ENCODE measurements at regions not wholly inside any gene's neighbourhood (a gene's known extent, or its start where the extent isn't known, plus 50 kb on each side); places are given as distances from the start of the nearest gene placed in this dataset.
A peak's percentile ranks its signal among the peaks of the same experiment; 100 is the strongest.
"Not testable (repeated sequence)": the region's sequence is repeated elsewhere in the genome, so short reads cannot be mapped to it uniquely, and the experiment has no call there.

DNA sequence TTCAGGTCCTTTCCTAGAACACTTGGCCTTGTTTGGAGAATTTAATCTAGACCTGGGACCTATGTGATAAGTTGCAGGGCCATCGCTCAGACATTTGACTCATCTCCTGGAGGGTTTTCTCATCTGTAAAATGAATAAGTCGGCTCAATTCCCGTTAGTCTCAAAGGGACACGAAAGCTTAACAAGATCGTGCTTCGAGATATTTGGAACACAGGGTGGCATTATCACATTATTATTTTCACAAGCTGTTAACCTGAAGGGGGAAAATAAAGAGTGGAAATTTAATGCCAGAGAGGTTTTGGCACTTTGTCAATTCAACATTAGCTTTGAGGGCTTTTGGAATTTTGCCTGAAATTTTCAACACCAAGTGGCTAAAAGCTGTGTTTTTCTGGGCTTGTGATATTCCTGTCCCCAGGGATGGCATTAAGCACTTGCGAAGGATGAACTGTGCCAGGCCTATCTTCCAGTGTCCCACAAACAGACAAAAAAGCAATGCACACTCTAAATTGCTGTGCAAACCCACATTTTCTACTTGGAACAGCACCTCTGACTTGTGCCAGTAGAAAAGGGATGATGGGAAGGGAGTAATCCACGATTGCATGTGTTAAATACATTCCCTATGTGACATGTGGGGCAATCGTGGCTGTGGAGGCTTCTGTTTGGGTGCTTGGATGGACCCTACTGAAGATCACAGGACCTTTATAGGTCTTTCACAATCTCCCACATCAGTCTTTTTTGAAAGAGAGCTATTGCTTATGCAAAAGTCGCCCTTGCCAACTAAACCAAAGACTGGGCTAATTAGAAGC is 478.7 kb downstream of the MFSD1 start:
- DNase-seq, result no peak

DNA sequence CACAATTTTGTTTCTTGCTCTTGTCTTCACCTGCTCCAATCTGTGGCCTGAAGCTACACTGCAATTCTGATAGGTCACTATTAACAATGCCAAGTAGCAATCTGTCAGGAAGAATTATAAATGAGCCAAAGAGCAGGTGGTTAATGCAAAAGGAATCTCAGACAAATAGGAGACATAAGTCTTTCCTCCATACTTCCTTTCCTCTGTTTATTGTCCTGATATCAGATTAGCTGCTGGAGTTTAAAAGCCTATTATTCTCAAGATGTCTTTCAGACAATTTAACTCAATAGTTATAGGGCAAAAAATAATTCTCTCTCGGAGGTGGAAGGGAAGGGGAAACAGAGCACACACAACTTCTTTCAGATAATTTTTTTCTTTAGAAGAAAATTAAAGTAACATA is 491.6 kb downstream of the MFSD1 start:
- no peak for DNase-seq

DNA sequence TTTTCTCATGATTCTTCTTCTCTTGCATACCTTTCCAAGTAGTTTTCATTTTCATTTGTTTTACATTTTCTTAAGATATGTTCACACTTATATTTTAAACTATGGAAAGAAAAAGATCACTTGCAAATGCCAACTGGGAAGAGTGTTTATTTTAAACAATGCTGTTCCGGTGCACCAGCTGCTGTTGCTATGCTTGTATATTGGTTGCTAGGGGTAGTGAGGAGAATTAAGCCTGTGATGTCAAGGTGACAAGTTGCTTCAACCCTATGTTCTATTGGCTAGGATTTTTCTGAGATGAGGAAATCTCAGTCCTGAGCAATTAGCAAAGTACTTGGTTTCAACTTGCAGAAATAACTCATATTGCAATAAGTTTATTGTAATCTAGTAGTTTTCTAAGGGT is 500.1 kb downstream of the MFSD1 start:
- DNase-seq, result no peak

DNA sequence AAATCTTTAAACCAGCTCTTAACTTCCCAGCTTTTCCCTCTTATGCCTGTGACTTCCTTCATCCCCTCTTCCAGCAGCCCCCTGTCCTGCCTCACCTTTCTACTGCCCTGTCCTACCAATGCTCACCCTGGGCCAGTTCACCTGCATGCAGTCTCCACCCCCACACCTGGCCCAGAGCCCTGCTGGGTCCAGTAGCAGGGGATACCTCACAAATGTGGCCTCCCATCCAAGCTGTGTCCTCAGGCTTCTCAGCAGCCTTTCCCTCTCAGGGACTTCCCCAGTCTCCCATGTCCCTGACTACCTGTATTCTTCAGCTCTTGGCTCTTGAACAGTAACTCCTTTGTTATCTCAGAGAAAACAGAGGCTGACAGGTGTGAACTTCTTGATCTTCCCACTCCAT is 503.2 kb downstream of the MFSD1 start:
- DNase-seq, result no peak

DNA sequence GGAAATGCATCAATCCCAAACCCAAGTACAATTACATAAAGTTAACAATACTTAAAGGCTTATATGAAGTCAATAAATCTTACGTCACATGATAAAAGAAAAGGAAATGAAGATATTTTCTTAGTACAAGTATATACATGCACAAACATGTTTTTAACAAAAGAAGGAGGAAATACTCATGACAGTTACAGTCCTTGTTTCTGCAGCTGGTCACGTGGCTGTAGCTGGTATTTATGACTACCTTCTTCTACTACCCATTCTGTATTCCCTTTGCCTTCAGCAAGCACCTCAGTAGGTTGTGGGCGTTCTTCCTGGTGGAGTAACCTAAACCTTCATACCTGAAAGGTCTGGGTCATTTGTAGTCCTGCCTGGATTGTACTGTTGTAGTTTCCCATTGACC is 514.9 kb downstream of the MFSD1 start:
- not testable (repeated sequence) for DNase-seq

DNA sequence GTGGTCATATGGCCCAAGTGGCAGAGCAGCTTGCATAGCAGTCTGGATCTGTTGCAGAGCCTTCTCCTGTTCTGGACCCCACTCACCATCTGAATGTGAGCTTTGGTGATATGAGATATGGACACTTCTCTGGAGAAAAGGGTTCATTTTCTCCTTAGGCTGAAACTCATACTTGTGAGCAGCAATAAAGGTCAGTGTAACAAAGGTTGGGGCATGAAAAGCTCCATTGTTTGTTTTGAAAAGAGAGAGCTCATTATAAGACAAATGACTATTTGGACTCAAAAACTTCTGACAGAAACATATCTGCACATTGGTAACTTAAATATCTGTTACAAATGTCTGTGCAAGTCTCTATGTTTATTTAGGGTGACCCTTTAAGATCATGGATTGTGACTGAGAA is 517.3 kb downstream of the MFSD1 start:
- no peak for DNase-seq

DNA sequence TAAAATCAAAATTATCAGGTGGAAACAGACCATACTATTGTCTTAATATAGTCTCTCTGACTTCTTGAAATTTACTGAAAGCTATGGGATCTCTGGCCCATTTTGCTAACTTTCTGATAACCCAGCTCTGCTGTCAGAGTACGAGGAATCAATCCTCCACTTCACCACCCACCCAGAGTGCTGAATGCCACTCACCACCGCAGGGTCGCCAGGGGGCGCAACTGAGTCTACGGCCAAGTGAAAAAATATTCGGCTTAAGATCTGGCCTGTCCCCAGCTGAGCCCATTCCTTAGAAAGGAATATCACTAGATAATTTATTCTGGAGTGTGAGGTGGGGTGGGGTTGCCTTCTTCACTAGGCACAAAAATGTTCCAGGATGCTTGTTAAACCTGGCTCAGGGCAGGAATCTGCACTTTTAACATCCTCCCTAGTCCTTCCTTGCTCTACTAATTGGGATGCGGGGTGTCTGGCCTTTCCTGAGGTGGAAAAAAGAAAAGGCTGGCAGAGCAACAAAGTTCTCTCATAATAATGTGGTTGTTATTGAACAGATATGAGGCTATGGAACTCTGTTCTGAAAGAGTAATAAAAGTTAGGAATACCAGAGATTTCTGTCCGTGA is 520.6 kb downstream of the MFSD1 start:
- peak in 1 of 5 donors; percentile 3 for DNase-seq

DNA sequence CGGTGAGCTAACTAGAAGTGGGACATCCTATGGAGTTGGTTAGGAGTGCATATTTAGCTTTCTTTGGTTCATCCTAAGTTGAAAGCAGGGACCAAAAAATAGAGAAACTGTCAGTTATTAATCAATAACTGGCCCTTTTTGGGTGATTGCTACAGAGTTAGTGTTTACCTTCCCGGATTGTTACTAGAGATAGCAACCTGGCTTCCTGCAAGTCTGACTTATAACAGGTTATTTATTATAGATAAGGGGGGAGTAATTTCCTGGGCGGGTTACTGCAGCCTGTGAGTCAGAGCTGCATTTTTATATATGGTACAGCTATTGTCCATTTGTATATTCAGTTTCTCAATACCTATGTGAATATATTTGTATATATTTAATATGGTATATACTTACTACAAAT is 522.0 kb downstream of the MFSD1 start:
- DNase-seq, result no peak

DNA sequence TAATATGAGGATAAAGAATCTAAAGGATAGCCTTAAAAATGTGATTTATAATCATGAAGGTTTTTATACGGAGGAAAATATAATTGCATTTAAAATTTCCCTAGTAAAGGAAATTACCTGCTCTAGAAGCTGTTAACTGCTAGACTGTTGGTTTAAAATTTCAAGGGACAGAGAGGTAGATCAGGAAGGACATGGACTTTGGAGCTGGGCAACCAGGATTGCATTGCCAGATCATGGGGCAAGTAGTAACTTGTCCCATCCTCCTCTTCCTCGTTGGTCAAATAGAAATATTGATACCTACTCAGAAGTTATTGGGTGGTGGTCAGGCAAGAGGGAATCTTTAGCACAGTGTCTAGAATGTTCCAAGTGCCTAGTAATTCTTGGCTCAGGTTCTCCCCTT is 525.1 kb downstream of the MFSD1 start:
- no peak for DNase-seq

DNA sequence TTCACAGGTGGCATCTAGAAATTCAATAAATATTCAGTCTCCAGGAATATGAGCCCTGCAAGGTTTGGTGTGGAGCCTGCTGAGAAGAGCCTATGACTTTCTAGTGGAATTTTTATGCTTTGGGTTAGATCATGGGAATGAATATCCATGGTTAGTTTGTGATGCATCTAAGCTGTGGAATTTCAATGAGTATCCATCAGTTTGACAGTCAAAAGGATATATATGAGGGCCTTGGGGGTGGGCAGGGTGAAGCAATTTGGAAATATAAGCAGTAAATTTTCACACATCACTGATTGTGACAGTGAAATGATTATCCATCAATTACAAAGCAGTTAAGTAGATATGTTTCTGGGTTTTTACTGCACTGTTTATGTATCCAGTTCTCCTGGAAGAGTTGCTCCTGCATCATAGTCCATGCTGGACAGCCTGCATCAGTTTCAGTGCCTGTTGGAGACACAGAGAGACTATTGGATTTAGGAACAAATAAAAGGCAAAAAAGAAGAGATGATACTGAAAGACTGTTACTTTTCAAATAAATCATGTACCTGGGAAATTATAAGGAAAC is 530.8 kb downstream of the MFSD1 start:
- no peak for DNase-seq

DNA sequence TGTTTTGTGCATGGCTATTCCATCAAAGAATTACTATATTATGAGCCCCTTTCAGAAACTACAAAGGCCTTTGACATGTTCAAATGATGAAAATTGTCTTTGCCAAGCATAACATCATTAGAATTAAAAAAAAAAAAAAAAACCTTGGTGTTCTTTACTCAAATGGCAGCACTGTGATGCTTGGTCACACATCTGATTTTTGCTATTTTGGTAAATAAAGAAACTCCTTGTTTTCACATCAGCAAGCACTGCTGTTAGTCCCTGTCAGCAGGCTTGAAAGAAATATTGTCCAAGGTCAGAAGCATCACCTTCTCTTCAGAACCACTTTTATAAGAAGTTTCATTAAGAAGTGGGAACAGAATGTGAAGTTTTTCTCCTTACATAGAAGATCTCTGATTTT is 537.3 kb downstream of the MFSD1 start:
- DNase-seq, result no peak

DNA sequence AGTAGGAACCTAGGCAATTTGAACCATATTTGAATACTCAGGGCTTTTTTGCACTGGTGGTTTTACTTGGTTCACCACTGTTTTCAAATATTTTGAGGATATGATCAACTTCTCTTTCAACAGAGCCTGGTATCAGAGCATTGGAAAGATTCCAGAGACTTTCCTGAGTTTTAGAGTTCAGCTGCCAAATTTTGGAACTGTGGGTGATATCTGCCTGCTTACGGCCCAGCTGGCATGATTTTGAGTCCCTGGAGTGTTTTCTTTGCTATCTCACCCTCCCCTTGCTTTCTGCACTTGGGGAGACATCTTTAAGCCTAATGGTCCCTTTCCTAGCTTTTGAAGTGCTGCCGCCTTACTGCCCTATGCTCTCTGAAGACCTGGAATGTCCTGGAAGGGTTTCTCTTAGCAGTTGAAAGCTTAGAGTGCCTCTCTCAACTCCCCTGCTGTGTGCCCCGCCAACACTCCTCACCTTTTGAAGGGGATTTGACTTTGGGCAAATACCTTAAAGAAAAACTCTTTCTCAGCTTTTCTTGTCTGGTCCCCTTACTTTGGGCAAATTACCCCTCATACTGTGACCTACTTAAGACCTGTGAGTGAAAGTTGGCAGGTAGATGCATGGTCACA is 539.1 kb downstream of the MFSD1 start:
- no peak for DNase-seq

DNA sequence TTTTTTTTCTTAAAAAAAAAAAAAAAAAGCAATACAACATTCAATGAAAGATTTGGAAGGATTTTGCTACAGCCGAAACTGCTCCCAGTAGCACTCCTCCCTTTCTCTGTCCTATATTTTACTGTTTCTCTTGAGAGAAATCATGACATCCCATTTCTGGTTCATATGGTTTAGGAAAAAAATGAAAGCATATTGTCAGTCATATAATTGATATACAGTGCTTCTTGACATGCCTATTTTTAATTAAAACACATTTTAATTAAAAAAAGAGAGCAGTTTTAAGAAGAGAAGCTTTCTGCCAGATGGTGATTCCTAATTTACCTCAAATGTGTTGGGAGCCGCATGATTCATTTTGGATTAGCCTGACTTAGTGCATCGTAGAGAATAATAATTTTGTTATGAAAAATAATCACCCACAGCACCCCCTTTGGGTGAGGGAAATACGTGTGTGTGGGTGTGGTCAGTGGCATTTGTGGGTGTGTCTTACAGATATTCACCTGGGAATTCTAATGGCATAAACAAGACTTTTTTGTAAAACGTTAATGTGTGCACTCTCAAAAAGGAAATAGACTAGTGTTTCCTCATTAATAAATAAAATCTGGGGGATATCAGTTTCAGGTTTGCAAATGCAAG is 544.5 kb downstream of the MFSD1 start:
- no peak for DNase-seq

DNA sequence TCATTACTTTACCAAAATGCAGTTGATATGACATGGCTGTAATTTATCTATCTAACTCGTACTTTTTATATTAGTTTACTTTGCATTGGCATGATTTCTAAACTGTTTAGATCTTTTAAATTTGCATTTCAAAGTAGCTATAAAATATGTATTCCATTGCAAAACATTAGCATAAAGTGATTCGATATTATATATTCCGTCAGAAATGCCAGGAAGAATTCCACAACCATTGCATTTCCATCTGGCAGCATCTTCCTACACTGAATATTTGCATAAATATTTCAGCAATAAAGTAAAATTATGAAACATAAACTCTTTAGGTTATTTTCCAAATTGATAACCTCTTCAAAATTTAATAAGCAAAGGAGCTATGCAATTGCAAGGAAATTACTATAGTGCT is 546.6 kb downstream of the MFSD1 start:
- DNase-seq, result no peak

DNA sequence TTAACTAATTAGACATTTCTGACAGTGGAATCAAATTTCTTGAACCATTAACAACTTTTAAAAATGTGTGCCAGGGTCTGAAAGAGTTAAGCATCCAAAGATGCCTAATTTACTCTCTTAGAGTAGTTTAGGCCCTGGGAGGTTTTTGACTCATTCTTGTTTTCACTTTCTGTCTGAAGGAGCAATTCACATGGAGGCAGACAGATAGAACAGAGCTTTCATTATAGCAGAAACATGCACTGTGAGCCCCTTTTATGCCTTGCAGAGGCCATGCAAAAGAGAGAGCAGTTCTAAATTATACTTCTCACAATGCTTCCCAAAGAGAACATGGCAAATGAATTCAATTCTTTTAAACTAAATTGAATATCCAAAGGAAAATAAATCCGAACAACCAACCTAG is 554.8 kb downstream of the MFSD1 start:
- no peak for DNase-seq

DNA sequence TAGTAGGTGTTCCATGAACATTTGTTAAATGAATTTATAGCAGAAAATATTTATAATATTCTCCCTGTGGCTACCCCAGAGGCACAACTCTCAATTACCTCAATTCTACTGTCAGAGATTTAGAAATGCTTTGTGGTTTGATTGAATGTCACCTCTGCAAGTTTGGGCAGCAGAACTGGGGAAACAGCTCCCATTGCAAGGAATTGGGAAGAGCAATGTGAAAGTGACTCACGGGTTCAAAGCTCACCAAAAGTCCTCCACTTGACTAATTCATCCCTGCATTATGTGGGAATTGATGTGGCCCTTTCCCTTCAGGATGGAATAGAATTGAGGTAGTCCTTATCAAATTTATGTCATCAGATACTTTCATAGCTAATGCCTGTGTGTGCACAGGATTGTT is 562.7 kb downstream of the MFSD1 start:
- DNase-seq, result no peak

DNA sequence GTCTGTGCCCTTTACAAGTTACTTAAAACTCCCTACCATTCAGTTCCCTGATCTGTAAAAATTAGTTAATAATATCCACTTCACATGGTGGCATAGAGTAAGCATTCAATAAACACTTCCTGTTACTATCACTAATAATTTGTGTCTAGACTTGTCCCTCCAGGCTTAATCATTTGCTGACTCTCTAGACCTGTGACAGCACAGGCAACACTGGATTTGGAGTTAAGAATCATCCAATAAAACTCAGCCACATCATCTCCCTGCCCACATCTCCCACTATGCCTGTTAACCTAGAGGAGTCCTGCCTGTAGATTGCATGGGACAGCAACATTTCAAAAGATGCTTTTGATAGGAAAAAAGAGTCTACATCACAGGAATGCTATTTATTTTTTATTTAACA is 564.6 kb downstream of the MFSD1 start:
- no peak for DNase-seq

DNA sequence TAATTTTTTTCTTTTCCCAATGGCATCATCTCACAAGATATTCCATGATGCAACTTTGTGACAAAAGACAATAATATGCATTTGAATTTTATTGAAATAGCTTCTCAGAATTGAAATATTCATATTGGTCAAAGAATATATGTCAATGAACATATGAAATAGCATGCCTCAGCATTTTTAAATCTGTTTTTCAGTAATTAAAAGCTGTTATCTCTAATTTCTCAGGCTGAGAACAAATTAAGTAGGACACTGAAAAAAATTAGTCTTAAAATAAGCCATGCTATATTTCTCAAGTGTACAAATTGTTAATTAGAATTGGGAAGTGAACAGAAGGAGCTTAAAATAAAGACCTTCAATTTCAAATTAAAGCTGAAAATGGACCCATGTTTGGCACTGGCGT is 570.1 kb downstream of the MFSD1 start:
- no peak for DNase-seq

DNA sequence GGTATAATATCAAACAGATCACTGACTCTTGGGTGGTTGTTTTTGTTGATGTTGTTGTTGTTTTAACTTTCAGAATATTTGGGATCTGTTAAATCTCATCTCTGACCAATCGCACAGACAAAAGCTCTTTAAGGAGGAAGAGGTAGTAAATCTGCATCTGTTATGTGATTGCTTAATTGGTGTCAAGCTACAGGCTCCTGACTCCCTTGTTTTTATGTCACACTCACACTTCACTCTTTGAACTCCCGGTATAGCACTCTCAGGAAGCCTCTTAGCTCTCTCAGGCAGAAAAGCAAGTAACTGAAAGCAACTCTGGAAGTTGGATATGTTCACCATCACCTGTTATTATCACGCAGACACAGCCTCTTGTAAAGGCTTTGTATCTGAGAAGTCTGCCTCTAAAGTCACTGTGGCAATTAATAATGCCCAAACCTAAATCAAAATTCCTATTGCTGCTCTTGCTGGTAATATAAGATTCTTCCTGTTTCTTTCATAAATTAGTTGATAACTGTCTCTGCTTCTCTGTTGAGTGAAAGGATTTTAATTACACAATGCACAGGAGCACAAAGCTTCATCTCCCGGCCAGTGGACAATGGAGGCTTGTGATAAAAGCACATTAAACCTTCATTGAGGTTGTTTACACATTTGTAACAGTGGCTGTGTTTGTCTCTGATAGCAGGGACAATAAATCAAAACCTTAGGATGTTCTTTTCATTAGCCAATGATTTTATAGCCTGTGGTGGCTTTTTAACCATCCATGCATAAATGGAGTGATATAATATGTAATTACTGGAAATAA is 576.7 kb downstream of the MFSD1 start:
- no peak for DNase-seq

DNA sequence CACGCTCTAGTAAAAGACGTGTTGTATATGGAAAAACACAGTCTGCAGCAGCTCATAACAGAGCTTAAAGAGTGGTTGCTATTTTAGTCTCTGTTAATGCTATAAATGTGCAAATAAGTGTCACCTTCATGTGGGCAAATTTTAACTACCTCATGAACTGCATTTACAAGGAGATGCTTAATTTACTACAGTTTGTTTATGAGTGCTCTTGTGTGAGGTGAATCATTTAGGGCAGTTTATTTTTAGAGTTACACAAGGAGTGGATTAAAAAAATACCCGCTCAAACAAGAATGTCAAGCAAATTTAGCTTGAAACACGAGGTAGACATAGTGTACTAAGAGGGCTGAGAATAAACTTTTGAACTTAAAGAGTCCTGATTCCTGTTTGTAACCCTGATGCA is 579.0 kb downstream of the MFSD1 start:
- no peak for DNase-seq

DNA sequence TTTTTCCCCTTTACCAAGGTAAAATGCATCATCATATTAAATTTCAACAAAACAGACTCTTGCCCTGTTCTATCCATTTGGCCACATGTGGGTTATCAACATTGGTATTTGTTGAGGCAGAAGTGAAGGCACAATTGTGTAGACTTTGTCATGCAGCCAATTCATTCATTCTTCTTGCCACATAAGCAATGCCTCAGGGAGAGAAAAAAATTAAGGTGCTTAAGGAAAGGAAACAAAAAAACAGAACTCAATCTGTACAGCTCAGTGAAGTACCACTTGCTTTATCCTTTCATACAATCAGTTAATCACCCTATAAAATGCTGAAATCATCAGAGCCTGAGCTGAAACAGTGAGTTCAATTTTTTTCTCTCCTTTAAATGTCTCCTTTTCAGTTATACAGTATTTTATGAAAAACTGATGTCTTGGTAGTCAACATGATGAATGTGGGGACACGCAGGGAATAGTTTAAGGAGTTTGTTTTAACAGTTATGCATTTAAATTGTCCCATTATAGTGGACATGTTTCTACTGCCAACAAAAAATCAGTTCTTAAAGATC is 588.9 kb downstream of the MFSD1 start:
- no peak for DNase-seq

DNA sequence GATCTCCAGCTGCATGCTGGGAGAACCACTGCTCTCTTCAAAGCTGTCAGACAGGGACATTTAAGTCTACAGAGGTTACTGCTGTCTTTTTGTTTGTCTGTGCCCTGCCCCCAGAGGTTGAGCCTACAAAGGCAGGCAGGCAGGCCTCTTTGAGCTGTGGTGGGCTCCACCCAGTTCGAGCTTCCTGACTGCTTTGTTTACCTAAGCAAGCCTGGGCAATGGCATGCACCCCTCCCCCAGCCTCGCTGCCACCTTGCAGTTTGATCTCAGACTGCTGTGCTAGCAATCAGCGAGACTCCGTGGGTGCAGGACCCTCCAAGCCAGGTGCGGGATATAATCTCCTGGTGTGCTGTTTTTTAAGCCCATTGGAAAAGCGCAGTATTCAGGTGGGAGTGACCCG is 591.0 kb upstream of the IL12A start:
- not testable (repeated sequence) for DNase-seq

All from T-helper 1 cell (primary cell).